ENCODE measurements at regions not wholly inside any gene's neighbourhood (a gene's known extent, or its start where the extent isn't known, plus 50 kb on each side); places are given as distances from the start of the nearest gene placed in this dataset.

- TF ChIP-seq CTCF (IDR thresholded peaks at IDR 0.05; ENCODE audit: low read length): no peak
- TF ChIP-seq EZH2 (IDR thresholded peaks at IDR 0.05; ENCODE audit: borderline replicate concordance, low read length): no peak
Measured at GRCh38 chr17:71870546-71870862, 250.3 kb upstream of the SOX9 start.

Data from OCI-LY1 (cell line).